ENCODE measurements at regions not wholly inside any gene's neighbourhood (a gene's known extent, or its start where the extent isn't known, plus 50 kb on each side); places are given as distances from the start of the nearest gene placed in this dataset.

DNA sequence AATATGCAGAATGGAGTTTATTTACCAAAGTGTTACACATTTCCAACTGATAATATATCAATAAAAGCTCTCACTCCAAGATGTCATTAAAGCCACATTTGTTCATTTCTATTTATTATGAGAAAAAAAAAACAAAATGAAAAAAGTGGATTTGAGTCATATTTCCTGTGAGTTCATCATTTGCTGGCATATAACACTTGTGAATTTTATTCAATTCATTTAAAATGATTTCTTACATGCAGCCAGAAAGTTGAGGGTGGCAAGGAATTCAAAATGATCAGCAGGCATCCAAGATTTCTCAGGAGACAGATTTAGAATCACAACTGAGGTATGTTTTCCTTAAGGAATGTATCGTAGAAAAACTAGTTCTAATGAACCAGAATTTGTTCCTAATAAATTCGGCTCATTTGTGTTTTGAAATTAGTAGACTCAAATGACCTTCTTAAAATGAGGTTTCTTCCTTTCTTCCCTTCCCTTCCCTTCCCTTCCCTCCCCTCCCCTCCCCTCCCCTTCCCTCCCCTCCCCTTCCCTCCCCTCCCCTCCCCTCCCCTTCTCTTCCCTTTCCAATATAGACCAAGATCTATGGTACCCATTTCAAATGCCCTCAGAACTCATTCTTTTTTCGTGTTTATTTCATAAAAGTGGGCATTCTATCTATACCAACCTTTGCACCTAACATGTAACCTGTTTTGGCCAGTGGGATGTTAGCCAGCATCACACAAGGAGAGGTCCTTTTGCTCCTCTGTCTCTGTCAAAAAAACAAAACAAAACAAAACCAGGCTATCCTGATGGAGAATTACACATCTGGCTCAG, 357.9 kb upstream of the TSHZ2 start:
- TF ChIP-seq, protein P1, sequence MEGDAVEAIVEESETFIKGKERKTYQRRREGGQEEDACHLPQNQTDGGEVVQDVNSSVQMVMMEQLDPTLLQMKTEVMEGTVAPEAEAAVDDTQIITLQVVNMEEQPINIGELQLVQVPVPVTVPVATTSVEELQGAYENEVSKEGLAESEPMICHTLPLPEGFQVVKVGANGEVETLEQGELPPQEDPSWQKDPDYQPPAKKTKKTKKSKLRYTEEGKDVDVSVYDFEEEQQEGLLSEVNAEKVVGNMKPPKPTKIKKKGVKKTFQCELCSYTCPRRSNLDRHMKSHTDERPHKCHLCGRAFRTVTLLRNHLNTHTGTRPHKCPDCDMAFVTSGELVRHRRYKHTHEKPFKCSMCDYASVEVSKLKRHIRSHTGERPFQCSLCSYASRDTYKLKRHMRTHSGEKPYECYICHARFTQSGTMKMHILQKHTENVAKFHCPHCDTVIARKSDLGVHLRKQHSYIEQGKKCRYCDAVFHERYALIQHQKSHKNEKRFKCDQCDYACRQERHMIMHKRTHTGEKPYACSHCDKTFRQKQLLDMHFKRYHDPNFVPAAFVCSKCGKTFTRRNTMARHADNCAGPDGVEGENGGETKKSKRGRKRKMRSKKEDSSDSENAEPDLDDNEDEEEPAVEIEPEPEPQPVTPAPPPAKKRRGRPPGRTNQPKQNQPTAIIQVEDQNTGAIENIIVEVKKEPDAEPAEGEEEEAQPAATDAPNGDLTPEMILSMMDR (conservative IDR thresholded peaks at IDR 0.05; ENCODE audit: low read depth, low read length) = no peak
- no peak for TF ChIP-seq EZH2 (IDR thresholded peaks at IDR 0.05; ENCODE audit: low read length, unreplicated experiment)
